Germinal center (tissue), 1 donor: ENCODE measurements at regions not wholly inside any gene's neighbourhood (a gene's known extent, or its start where the extent isn't known, plus 50 kb on each side); places are given as distances from the start of the nearest gene placed in this dataset.

Experiments used
- DNase-seq: peaks from one replicate; pipeline ENCODE4 v3.0.0; 2012; ENCODE audit warnings: mixed read lengths, low spot score

- no peak for DNase-seq
Observed at GRCh38 chr3:69441040-69441439, 55.2 kb upstream of the FRMD4B start.

DNA sequence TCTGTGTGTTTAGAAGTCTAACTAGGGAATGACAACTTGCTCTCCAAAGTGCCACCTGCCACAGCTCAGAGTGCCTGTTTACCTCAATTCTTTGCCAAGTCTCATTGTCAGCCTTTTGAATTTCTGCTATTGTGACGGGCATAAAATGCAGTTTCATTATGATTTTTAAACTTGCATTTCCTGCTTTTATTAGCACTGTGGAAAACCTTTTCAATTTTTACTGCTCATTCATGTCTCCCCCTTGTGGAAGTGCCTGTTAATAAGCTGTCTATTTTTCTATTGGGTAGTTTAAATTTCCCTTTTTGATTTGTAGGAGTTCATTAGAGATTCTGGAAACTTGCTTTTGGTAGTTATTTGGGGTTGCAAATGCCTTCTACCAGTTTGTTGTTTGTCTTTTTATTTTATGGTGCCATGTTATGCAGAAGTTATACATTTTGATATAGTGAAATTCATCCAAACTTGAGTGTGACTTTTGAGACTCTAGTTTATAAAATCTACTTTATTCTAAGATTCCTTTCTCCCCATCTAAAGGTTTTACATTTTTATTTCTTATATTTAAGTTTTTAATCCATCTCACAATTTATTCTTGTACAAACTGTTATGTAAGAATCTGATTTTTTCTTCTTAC lies 53.9 kb upstream of the FRMD4B start:
- peak; percentile 16 for DNase-seq

- no peak for DNase-seq
Observed at GRCh38 chr3:69438476-69438875, 52.6 kb upstream of the FRMD4B start.

- DNase-seq = no peak
Observed at GRCh38 chr3:69435274-69436265, 49.7 kb upstream of the FRMD4B start.
